COLO829 (cell line): ENCODE measurements at regions not wholly inside any gene's neighbourhood (a gene's known extent, or its start where the extent isn't known, plus 50 kb on each side); places are given as distances from the start of the nearest gene placed in this dataset.

Experiments
- DNase-seq: peaks from one replicate; pipeline ENCODE4 v3.0.0; 2012; ENCODE audit warnings: low spot score

- no peak for DNase-seq
Observed at GRCh38 chr16:80418517-80419355, 122.1 kb upstream of the DYNLRB2 start.

DNA sequence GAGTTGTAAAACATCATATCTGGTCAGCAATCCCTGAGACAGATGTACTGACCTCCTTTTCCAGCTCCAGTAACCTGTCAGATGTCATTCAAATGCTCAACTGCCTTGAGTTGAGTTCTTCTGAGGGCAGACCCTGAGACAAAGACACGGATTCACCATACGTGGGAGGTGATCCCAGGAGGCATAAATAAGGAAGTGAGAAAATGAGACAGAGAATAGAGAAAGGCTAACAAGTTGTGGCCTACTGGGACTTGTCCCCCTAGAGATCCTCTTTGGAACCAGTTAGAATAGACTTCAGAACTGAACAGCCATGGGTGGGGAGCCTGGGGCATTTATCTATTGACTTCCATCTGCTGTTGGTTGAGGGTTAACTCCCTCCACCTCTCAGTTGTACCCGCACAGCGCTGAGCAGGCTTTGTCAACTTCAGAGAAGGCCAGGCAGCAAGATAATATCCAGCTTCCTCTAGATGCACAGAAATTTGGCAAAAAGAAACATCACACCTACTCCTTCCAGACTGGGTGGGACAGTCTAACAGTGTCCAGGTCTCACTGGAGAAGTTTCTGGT, 123.0 kb upstream of the DYNLRB2 start:
- no peak for DNase-seq

GRCh38 chr16:80408014-80408413, 132.8 kb upstream of the DYNLRB2 start:
- DNase-seq = no peak

GRCh38 chr16:80407265-80407987, 133.4 kb upstream of the DYNLRB2 start:
- no peak for DNase-seq

- no peak for DNase-seq
Observed at GRCh38 chr16:80404847-80405246, 135.9 kb upstream of the DYNLRB2 start.

DNA sequence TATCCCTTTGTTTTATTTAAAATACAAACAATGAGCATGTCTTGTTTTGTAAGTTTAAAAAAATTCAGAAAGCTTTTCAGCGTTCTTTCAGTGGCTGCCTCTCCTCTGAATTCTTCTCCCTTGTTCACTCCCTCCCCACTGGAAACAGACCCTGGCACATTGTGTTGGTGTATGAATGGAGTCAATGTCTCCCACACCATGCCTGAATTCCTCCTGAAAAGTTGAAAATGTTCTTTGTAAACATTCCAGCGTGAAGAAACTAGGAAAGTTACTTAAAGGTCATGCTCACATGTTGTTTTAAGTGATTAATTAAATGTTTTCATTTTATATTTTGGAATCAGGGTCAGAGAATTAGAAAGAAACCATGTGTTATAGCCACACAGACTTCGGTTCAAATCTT, 136.9 kb upstream of the DYNLRB2 start:
- no peak for DNase-seq

- no peak for DNase-seq
Observed at GRCh38 chr16:80390871-80391489, 149.8 kb upstream of the DYNLRB2 start.

GRCh38 chr16:80390046-80390445, 150.7 kb upstream of the DYNLRB2 start:
- DNase-seq = no peak

DNA sequence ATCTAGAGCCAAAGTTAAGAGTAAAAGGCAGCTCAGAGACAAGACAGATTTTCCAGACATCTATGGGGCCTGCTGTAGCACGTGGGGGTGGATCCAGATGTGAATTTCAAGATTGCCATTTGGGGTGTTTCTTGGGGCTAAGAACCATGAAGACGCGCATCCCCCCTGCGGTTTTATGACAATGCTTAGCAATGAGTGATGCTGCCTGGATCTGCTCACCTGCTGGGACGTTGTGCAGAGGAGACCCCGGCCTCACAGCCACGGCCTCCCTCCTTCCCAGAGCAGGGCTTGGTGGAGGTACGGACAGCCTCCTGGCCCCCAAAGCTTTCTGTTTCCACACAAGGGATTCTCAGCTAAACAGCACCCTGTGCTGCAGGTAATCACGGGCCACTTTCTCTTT, 151.5 kb upstream of the DYNLRB2 start:
- DNase-seq = no peak

DNA sequence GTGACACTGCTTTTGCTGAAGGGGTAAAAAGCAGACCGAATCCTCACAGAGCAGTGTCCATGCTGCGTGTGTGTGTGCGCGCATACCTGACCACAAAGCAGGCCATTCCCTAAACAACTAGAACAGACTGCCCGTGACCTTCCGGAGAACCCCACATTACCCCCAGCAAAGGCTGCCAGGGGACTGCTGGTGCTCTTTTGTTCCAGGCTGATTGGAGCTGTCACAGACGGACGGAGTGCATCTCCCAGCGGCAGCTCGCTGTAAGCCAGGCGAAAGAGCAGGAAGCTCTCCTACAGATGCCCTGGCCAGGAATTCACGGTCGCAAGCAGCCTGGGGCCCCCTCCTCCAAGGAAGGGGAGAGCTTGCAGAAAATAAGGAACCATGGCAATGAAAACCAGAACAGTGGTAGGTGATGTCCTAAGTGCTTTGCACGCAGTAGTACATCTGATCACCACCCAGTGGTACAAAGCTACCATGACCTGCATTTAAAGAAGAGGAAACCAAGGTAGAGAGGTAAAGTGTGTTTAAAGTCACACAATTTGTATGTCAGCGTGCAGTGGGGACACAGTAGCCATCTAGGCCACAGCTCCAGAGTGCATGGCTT, 153.4 kb upstream of the DYNLRB2 start:
- no peak for DNase-seq

DNA sequence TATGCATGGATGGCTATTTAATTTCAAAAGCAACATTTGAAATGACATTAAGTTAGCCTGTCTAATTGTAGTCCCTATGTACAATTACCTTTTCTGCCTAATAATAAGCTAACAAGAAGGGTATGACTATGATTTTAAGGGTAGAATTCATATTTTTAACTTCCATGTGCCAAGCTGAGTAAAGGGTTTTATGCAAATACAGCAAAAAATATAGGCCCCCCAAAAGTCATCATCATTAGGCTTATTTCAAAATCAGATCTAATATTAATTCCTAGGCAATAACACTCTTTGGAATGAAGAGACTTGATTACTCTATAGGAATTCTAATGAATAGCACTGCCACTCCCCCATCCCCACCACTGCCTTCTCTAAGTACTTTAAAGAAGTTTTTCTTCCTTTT, 155.9 kb upstream of the DYNLRB2 start:
- no peak for DNase-seq

GRCh38 chr16:80380514-80380913, 160.3 kb upstream of the DYNLRB2 start:
- DNase-seq = no peak

DNA sequence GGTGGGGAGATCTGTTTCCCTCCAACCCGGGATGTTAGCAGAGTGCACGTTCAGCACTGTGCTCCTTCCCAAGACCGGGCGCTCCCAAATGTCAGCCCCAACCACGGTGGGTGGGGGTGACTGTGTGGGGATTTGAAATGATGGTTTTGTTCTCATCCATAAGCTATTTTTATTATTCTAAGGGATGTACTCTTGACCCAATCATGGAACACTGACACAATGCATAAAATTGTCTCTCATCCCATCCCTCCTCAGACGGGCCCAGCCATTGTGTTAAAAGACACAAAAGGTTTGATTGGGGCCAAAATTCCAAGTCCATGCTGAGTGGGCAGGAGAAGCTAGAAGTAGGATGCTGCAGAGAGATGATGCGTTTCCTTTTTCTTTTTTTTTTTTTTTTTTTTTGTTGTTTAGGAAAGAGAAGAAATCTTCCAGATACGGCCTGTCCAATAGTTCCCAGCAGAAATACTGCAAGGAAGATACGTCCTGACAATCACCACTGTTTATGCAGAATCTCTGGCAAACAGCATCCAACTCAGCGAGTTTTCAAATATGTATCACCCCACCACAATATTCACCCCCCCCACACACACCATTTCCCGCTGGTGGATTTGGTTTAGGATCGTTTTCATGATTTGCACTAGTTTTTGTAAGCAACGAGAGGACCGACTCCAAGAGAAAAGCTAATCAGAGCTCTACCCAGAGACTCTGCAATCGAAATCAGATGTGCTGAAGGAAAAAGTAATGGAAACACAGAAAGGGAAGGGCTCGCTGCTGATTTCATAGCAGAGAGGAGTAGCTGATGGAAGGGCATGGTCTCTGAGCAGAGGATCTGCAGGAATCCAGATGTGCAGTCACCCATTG, 163.5 kb upstream of the DYNLRB2 start:
- no peak for DNase-seq

- no peak for DNase-seq
Observed at GRCh38 chr16:80375973-80376372, 164.8 kb upstream of the DYNLRB2 start.

- no peak for DNase-seq
Observed at GRCh38 chr16:80375513-80375912, 165.3 kb upstream of the DYNLRB2 start.

DNA sequence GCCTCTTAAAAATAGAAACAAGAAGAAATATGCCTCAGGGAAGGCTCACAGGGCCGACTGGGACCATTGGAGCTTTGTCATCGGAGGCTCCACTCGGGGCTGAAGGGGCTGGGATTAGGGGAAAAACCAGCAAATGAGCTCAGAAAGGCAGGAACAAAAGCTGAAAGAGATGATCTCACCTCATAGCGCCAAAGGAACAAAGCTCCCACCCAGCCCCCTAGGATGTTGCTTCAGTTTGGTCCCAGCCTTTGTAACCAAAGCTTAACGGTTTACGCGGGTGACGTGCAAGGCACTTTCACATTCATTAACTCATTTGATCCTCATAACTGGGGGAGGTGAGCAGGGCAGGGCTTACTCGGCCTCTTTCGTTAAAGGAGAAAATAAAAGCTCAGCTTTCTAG, 168.5 kb upstream of the DYNLRB2 start:
- DNase-seq = no peak

- peak; percentile 7 for DNase-seq
Observed at GRCh38 chr16:80369138-80369958, 171.4 kb upstream of the DYNLRB2 start.

GRCh38 chr16:80367037-80367658, 173.6 kb upstream of the DYNLRB2 start:
- no peak for DNase-seq

DNA sequence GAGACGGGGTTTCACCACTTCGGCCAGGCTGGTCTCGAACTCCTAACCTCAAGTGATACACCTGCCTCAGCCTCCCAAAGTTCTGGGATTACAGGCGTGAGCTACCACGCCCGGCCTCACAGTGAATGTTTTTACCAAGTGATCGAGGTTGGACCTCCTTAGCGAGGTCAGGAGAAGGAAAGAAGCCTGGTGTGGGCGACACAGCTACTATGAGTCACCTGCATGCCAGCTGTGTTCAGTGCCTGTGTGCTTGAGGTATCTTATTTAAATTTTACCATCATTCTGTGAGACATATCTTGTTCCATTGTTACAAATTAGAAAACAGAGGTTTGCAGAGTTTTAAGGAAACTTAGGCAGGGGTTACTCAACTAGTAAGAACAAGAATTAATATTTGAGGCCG, 174.8 kb upstream of the DYNLRB2 start:
- DNase-seq = no peak

DNA sequence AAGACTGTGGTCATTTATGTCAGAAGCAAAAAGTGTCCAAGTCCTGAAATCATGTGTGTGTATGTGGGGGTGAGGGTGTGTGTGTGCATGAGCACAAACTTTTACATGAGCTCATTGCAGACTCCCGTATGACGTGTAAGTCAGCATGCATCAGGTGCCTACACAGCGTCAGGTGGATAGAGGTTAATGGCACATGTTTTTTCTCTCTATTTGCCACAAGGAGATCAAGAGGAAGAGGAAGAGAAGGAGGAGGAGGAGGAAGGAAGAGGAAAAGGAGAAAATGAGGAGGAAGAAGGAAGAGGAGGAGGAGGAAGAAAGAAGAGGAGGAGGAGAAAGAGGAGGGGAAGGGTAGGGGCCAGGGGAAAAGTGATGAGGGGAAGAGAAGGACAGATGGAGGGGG, 178.0 kb upstream of the DYNLRB2 start:
- no peak for DNase-seq
